ENCODE measurements at regions not wholly inside any gene's neighbourhood (a gene's known extent, or its start where the extent isn't known, plus 50 kb on each side); places are given as distances from the start of the nearest gene placed in this dataset.

- H3K36me3 Mint-ChIP-seq (ENCODE audit: low read depth), result 0 out of 3 replicates have a peak, but pooled peaks cover under 1% of the 10 kb centered on the region
- no peak overlapping the region for H3K4me3 ChIP-seq
- ATAC-seq, result peak; percentile 43
- H3K27ac ChIP-seq (ENCODE audit: low read depth), result no peak overlapping the region
- no peaks in the 10 kb centered on the region for H3K27me3 ChIP-seq (ENCODE audit: insufficient read depth)
- no peaks in the 10 kb centered on the region for H4K20me1 ChIP-seq (replicated peaks; ENCODE audit: insufficient read depth)
- H3K4me3 Mint-ChIP-seq, result no peak overlapping the region
- H3K36me3 ChIP-seq (ENCODE audit: insufficient read depth), result no peaks in the 10 kb centered on the region
- no peaks in the 10 kb centered on the region for H3K79me2 ChIP-seq (replicated peaks; ENCODE audit: insufficient read depth)
- peaks cover 15% of the 10 kb centered on the region for H3K4me1 Mint-ChIP-seq
- no peak overlapping the region; the same call in 1 of the 2 replicates for H3K27ac Mint-ChIP-seq
- H3K4me1 ChIP-seq (ENCODE audit: insufficient read depth), result no peaks in the 10 kb centered on the region
- no peak for DNase-seq (ENCODE audit: low spot score)
- H3K4me2 ChIP-seq, result no peak overlapping the region
- peaks cover 8% of the 10 kb centered on the region for H3K27me3 Mint-ChIP-seq (ENCODE audit: insufficient read depth, low read depth, poor library complexity)
- TF ChIP-seq REST (IDR thresholded peaks at IDR 0.05; ENCODE audit: unreplicated experiment) (no peak), ZNF114 (CRISPR knock-in tag; IDR thresholded peaks at IDR 0.05) (no peak), POLR2AphosphoS5 (IDR thresholded peaks at IDR 0.05; ENCODE audit: low read depth) (no peak), EZH2phosphoT487 (IDR thresholded peaks at IDR 0.05; ENCODE audit: unreplicated experiment) (no peak), ETS1 (IDR thresholded peaks at IDR 0.05) (no peak)
- 0 out of 2 replicates have a peak overlapping the region, but pooled peaks have one; percentile 66 for H2AFZ ChIP-seq
- no peaks in the 10 kb centered on the region for H3F3A ChIP-seq (replicated peaks; ENCODE audit: low read depth)
- no peaks in the 10 kb centered on the region; the same call in 1 of the 3 replicates for H3K9me3 Mint-ChIP-seq
- H3K9me2 ChIP-seq (ENCODE audit: insufficient read depth), result no peaks in the 10 kb centered on the region
Observed at GRCh38 chr14:101367421-101368261, 193.7 kb upstream of the DIO3 start.

- Histone ChIP-seq H3K4me1 (ENCODE audit: insufficient read depth) (no peaks in the 10 kb centered on the region), H4K20me1 (replicated peaks; ENCODE audit: insufficient read depth) (no peaks in the 10 kb centered on the region), H3K27ac (ENCODE audit: low read depth) (no peak overlapping the region), H3K36me3 (ENCODE audit: insufficient read depth) (no peaks in the 10 kb centered on the region), H3K79me2 (replicated peaks; ENCODE audit: insufficient read depth) (no peaks in the 10 kb centered on the region), H2AFZ (no peak overlapping the region), H3K27me3 (ENCODE audit: insufficient read depth) (no peaks in the 10 kb centered on the region), H3K9me2 (ENCODE audit: insufficient read depth) (no peaks in the 10 kb centered on the region), H3K4me2 (no peak overlapping the region), H3F3A (replicated peaks; ENCODE audit: low read depth) (no peaks in the 10 kb centered on the region), H3K4me3 (no peak overlapping the region)
- no peaks in the 10 kb centered on the region for H3K36me3 Mint-ChIP-seq (ENCODE audit: low read depth)
- no peak for DNase-seq (ENCODE audit: low spot score)
- peaks cover 17% of the 10 kb centered on the region for H3K4me1 Mint-ChIP-seq
- no peak overlapping the region for H3K27ac Mint-ChIP-seq
- H3K4me3 Mint-ChIP-seq, result no peak overlapping the region
- H3K9me3 Mint-ChIP-seq, result no peaks in the 10 kb centered on the region
- H3K27me3 Mint-ChIP-seq (ENCODE audit: insufficient read depth, low read depth, poor library complexity), result peaks cover 7% of the 10 kb centered on the region
- no peak for ATAC-seq
- TF ChIP-seq POLR2AphosphoS5 (IDR thresholded peaks at IDR 0.05; ENCODE audit: low read depth) (no peak), ZNF114 (CRISPR knock-in tag; IDR thresholded peaks at IDR 0.05) (no peak), NANOG (IDR thresholded peaks at IDR 0.05; ENCODE audit: borderline replicate concordance) (no peak), JUNB (IDR thresholded peaks at IDR 0.05; ENCODE audit: unreplicated experiment) (no peak), EZH2 (IDR thresholded peaks at IDR 0.05; ENCODE audit: low read depth, unreplicated experiment) (no peak), ETS1 (IDR thresholded peaks at IDR 0.05) (no peak), EZH2phosphoT487 (IDR thresholded peaks at IDR 0.05; ENCODE audit: unreplicated experiment) (no peak), STAT1 (IDR thresholded peaks at IDR 0.05; ENCODE audit: unreplicated experiment) (no peak), CTCF (conservative IDR thresholded peaks at IDR 0.05; ENCODE audit: low read depth in 2 of 2) (no peak), CREB1 (CRISPR knock-in tag; IDR thresholded peaks at IDR 0.05; ENCODE audit: low read depth) (no peak), ZNF331 (CRISPR knock-in tag; IDR thresholded peaks at IDR 0.05; ENCODE audit: low read depth) (no peak)
Observed at GRCh38 chr14:101368629-101369028, 192.7 kb upstream of the DIO3 start.
